ENCODE measurements at regions not wholly inside any gene's neighbourhood (a gene's known extent, or its start where the extent isn't known, plus 50 kb on each side); places are given as distances from the start of the nearest gene placed in this dataset.

- H3K27ac ChIP-seq = no peak overlapping the region
- TF ChIP-seq, protein P1, sequence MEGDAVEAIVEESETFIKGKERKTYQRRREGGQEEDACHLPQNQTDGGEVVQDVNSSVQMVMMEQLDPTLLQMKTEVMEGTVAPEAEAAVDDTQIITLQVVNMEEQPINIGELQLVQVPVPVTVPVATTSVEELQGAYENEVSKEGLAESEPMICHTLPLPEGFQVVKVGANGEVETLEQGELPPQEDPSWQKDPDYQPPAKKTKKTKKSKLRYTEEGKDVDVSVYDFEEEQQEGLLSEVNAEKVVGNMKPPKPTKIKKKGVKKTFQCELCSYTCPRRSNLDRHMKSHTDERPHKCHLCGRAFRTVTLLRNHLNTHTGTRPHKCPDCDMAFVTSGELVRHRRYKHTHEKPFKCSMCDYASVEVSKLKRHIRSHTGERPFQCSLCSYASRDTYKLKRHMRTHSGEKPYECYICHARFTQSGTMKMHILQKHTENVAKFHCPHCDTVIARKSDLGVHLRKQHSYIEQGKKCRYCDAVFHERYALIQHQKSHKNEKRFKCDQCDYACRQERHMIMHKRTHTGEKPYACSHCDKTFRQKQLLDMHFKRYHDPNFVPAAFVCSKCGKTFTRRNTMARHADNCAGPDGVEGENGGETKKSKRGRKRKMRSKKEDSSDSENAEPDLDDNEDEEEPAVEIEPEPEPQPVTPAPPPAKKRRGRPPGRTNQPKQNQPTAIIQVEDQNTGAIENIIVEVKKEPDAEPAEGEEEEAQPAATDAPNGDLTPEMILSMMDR (conservative IDR thresholded peaks at IDR 0.05) = no peak
Observed at GRCh38 chr2:66772618-66773017, 337.7 kb downstream of the MEIS1 start.

DNA sequence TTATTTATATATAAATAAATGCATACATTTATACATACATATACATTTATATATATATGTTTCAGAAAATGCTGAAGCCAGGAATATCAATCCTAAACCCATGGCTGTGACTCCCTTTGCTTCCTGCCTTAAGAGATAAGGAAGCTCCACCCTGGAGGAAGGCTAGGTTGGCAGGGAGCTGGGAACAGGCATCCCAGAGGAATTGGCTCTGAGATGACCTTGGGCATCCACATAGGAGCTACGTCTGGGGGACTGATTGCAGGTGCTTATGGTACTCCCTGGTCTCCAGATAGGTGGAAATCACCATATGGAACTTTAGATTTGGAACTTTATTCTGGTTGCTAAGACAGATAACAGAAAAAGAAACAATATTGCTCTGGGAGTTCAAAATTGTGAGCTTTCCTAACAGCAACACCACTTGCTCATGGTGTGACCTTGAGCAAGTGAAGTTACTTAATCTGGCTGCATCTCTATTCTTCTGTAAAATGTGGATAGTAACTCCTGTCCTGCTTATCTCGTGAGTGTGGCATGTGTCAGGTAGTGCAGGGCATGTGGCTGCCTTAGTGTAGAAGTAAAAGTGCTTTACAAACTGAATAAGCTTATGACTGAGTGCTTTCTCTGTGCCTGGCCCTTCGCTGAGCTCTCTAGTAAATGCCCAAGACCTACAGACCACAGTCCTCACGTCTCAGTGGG lies 341.0 kb downstream of the MEIS1 start:
- H3K27ac ChIP-seq = no peak overlapping the region
- TF ChIP-seq, protein P1 (conservative IDR thresholded peaks at IDR 0.05) = no peak

GRCh38 chr2:66781804-66782203 lies 346.9 kb downstream of the MEIS1 start:
- no peak overlapping the region for H3K27ac ChIP-seq
- TF ChIP-seq, protein P1 (conservative IDR thresholded peaks at IDR 0.05) = no peak

GRCh38 chr2:66782780-66783361 lies 347.9 kb downstream of the MEIS1 start:
- H3K27ac ChIP-seq = no peak overlapping the region
- TF ChIP-seq, protein P1 (conservative IDR thresholded peaks at IDR 0.05) = no peak

DNA sequence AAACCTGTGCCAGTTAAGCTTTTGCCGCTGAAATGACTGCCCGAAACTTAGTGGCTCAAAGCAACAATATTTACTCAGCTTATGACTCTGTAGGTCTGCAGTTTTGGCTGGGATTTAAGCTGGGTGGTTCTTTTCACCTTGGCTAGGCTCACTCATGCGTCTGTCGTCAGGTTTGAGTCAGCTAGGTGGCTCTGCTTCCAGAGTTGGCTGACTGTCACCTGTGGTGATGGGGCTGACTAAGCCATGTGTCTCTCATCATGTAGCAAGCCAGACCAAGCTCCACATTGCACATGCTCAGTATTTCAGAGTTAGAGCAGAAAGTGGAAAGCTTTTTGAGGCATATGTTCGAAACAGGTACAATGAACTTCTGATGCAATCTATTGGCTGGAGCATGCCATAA lies 354.8 kb downstream of the MEIS1 start:
- TF ChIP-seq, protein P1 (conservative IDR thresholded peaks at IDR 0.05) = no peak
- H3K27ac ChIP-seq = no peak overlapping the region

GRCh38 chr2:66790651-66791181 lies 355.8 kb downstream of the MEIS1 start:
- H3K27ac ChIP-seq = no peak overlapping the region
- TF ChIP-seq, protein P1 (conservative IDR thresholded peaks at IDR 0.05) = no peak

- TF ChIP-seq, protein P1 (conservative IDR thresholded peaks at IDR 0.05) = no peak
- no peak overlapping the region for H3K27ac ChIP-seq
Observed at GRCh38 chr2:66794070-66794469, 359.1 kb downstream of the MEIS1 start.

All from VCaP (cell line).